Fibroblast of skin of right quadriceps (primary cell): ENCODE measurements at regions not wholly inside any gene's neighbourhood (a gene's known extent, or its start where the extent isn't known, plus 50 kb on each side); places are given as distances from the start of the nearest gene placed in this dataset.

Experiments used
- DNase-seq: peaks from one replicate; pipeline ENCODE4 v3.0.0-alpha.2; 2013

DNA sequence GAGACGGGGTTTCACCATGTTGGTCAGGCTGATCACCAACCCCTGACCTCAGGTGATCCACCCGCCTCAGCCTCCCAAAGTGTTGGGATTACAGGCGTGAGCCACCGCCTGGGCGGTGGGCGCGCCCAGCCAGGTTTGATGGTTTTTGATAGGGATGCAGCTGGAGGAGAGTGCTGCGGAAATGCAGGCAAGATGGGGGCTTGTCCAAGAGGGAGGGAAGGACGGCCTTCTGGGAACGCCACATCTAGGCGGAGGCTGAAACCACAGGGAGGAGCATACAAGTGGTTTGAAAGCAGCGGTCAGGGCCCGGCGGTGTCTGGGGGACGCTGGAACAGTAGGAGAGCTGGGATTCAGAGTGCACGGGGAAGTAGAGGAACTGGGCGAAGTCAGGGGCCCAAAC lies 134.6 kb downstream of the VRK1 start:
- DNase-seq = no peak

DNA sequence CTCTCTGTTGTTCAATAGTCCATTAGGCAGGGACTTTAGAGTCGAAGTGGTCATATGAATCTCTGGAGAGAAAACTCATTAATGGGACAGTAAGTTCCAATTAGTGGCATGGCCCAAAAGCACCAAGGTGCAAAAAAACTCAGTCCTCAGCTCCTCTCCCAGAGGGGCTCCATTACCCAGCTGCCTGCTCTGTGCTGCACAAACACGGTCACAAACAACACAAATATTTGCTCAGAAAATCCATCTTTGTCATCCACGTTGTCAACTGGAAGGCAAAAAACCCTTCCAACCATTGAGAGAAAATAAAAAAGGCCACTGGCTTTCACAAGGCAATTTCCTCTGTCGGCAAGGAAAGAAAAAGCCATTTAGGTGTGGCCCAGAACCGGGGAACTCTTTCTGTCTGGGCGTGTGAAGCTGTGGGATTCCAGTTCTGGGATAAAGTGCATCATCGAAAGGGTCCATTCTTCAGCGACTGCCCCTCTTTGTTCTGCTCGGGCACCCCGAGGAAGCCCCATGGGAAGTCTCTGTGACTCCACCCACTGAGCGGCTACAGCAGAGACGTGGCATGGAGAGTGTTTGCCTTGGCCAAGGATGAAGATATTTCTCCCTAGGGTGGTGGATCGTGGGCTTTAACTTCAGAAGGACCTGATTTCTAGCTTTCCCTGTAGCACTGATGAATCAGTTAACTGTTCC lies 137.6 kb downstream of the VRK1 start:
- DNase-seq = no peak

DNA sequence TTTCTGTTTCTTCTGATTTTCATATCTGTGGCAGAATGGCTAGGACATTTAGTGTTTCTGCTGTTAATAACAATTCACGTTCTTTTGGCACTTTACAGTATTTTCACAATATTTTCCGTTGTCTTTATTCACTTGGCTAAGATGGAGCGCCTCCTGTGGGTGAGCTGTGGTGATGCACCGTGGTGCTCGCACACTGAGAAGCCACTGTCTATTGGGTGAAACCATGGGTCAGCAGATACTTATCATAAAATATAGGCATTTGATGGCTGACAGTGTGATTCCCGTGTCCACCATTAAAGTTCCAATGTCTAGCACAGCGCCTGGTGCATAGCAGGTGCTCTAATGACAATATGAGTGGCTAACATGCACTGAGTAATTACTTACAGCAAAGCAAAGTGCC lies 141.8 kb downstream of the VRK1 start:
- no peak for DNase-seq

DNA sequence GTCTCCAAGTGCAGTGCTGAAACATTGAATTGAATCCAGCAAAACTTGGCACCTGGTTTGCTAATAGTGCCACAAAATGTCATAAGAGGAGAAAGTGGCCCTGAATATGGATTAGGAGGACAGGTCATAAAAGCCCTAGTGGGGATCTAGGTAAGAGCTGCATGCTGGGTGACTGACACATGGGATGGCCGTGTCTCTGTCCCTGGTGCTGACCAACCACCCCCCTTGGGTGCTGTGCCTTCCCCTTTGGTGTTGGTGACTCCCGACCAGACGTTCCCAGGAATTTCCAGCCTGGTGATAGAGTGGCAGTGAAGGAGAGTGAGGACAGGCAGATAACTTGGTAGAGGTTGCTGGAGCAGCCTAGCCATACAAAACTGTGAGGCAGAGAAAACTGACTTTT lies 142.8 kb downstream of the VRK1 start:
- DNase-seq = no peak

DNA sequence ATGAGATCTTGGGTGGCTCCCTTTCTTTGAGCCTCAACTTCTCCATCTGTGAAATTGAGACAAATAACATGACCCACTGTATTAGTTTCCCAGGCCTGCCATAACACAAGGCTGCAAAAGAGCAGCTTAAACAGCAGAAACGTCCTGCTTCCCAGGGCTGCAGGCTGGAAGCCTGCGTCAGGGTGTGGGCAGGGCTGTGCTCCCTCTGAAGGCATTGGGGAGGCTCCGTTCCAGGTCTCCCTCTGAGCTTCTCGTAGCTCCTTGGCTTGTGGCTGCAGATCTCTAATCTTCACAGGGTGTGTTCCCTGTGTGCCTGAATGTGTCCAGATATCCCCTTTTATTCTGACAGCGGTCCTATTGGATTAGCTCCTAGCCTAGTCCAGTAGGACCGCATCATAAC lies 147.1 kb downstream of the VRK1 start:
- DNase-seq = no peak

DNA sequence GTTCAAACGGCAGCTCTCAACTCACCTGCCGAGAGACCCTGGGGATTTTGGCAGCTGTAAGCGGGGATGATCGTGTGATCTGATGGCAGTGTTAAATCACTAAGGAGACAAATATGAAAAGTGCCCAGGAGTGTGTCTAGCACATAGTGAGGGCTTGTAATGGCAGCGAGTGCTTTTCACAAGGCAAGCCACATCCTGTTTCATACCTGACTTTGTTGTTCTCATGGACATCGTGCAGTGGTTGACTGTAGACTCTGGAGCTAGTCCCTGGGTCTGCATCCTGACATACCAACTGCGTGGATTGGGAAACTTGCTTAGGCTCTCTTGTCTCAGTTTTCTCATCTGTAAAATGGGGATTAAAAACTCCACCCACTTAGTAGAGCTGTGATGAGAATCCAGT lies 148.5 kb downstream of the VRK1 start:
- DNase-seq = no peak

DNA sequence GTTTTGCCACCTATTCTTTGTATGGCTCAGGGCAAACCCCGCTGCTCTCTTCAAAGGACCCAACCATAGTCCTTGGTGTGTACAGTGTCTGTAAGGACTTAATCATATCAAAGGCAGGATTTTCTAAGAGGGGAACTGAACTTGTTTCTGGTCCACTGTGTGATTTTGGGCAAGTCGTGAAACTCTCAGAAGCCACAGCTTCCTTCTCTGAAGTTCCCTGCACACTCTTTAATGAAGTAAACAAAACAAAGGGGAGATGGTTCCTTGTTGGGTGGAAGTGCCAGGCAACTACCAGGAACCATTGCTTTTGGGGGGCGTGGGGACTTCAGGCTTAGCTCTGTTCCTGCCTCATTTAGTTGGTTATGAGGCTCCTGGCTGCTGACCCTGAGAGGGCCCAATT lies 152.4 kb downstream of the VRK1 start:
- DNase-seq = no peak

DNA sequence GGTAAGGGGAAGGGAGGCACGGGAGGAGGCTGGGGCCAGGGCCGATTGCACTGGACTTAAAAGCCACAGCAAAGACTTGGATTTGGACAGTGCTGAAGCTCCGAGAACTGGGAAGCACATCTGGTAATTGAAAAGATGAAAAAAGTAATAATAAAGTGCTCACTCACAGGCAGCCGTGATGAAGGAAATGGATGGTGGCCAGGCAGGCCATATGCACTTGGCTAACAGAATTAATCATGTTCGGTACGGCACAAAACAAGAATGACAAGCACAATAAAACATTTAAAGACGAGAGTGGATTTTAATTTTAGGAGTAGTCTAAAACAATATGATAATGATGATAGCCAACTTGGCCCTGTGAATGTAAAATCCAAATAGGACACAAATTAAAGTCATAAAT lies 154.3 kb downstream of the VRK1 start:
- no peak for DNase-seq

DNA sequence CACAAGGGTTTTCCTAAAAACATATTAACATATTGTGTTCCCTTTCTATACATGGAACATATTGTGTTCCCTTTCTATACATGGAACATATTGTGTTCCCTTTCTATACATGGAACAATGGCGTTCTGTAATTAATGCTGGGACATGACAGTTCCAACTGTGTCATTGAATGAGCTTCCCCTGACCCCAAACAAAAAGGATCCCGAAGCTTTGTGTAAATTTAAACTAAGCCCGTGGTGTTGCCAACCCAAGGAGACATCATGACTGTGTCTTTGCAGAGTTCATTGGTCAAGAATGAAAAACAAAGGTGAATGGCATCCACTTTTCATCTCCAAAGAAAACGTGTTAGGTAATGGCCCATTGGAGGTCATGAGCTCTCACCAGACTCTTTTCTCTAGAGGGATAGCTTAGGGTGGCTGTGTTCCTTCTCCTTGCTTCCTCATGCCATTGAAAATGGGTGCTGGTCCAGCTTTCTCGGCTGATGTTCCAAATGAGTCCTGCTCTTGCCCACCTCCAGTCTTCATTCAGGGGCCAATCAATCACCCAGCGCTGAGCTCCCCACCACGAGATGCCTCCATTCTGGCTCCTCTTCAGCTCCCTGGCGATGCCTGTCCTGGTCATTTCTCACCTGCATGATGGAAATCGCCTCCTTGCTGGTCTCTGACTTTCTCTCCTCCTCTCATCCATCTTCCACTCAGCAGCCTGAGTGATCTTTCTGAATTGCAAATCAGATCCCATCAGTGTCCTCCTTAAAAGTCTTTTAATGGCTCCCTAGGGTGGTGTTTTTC lies 156.1 kb downstream of the VRK1 start:
- no peak for DNase-seq

DNA sequence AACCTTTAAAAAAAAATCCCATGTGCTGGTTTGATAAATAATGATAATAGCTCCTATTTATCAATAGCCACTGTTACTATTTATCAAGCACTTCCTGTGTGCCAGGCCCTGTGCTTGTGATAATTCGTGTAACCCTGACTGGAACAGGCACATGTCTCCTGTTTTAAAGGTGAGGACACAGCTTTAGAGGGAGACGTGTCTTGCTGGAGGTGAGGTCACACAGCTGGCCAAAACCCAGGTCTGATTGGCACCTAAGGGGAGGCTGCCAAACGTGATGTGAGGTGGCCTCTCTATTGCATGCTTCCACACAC lies 156.6 kb downstream of the VRK1 start:
- no peak for DNase-seq

DNA sequence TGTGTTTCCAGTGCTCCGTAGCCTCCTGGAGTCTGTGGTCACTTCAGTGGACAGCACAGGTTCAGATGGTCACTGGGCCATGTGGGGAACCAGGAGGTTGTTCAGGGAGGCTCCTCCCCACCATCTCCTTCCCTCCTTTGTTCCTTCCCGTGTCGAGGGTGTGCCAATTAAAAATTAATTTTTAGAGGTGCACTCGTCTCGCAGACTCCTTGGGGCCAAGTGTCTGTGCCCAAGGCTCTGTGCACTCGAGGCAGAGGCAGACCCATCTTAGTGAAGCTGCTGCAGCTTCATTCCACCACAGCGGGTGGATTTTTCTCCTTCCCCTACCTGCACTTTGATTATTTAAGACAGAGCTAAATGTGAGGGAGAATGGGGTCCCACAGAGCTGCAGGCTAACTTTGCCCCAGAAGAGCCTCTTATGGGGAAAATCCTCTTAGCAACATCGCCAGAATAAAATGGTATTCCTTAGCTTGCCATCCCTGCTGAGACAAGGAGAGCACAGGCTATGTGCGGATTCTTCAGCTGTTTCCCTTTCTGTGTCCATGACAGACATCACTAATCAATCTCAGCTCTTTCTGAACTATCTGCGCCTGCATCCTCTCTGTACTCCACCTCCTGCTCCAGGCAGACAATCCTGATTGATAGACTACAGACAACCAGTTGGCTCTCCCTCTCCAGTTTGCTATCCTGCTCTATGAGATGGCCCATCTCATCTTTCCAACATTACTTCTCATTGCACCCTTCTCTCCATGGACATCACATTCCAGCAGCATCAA lies 159.5 kb downstream of the VRK1 start:
- no peak for DNase-seq

DNA sequence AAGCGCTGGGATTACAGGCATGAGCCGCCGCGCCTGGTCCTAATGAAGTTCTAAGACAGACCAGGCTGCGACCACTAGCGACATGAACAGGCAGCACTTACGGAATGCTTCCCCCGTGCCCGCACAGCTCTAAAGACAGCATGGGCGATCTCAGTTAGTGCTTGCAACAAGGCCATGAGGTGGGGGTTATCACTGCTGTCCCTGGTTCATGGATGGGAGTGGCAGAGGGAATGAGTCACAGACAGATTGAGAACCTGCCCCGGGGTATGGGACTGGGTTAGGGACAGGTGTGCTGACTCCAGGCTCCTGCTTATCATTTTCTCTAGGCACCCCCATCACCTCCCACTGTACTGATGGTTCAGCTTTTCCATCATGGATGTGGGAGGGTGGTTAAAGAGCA lies 160.9 kb downstream of the VRK1 start:
- no peak for DNase-seq

DNA sequence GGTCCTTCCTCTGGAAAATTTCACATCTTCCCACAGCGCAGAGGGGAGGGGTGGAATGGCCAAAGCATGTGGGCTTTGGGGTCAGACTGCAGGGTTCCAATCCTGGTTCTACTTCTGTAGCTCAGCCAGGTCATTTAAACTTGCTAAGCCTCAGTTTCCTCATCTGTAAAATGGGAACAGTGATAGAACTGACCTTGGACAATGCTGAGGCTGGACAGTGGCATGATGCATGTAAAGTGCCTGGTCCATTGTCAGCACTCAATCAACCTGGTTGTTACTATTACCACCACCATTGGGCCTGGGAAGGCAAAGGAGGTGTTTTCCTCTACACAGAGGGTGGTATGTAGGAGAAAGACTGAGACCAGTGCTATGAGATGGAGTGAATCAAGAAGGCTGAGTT lies 162.8 kb downstream of the VRK1 start:
- no peak for DNase-seq

DNA sequence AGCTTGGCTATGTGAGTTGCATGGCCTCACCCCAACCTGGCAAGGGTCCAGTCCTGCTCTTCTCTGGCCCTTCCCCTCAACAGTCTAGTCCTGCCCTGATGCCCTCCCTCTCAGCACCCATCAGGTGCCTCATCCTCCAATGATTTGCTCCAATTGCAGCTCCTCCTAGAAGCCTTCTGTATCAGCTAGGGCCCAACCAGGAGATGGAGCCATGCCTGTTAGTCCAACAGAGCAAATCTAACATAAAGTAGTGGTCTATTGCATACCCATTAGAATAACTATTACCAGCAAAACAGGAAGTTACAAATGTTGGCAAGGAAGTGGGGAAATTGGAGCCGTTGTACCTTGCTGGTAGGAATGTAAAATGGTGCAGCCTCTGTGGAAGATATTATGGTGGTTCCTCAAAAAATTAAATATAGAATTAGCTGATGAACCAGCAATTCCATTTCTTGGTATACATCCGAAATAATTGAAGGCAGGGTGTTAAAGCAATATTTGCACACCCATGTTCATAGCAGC lies 163.5 kb downstream of the VRK1 start:
- no peak for DNase-seq

DNA sequence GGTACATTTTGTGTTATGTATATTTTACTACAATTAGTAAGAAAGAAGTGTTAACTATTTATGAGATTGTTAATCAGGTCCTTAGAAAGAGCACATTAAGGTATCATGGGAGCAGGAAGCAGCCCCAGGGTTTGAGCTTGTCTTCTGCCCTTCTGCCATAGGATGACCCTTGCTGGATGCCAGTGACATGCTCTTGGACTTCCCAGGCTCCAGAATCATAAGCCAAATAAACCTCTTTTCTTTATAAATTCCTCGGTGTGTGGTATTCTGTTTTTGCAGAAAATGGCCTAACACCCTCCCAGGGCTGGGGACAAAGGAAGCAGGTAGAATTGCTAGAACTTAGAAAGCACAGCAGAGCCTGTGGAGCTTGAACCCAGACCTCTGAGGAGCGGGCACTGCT lies 164.7 kb downstream of the VRK1 start:
- DNase-seq = no peak

DNA sequence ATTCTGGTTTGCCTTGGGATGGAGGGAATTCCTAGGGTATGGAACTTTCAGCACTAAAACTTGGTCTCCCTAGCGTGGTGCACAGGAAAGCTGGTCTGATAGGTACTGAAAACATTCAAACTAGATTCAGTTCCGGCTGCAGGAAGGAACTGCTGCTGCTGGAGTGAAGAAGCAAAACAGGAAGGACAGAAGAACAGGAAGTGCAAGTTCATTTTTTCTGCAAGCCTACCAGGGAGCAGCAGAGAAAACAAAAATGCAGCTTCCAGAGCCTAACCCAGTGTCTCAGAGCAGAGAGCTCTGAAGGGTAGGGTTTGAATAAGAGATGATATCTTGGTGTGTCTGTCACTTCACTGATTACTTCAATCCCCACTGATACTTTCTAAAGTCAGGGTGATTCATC lies 165.2 kb downstream of the VRK1 start:
- no peak for DNase-seq

DNA sequence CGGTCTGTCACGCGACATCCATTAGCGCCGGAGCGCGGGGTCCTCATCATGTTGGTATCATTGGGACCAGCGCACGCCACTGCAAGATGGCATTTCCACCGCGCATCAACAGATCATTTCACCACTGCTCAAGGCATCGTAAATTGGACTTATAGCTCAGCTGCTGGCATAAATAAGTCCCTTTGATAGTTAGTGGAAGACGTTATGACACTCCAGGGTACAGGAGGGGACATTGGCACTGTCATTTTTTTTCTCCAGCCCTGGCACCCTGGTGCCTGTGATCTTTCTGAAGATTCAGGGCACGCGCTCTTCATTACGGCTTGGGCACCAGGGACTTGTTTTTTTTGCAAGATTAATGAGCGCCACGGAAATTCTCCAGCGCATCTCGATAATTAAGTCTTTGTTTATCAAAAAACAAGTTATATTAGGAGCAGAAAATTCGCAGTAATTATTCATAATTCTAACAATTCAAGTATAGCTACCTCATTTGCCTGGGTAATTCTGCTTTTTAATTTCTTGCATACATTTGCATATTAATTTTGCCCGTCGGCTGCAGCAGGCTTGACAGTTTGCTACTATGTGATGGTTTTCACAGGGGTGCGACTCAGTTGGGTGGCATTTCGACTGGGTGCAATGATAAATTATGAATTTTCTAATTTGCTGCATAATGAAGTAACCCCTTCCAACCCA lies 167.7 kb downstream of the VRK1 start:
- no peak for DNase-seq

DNA sequence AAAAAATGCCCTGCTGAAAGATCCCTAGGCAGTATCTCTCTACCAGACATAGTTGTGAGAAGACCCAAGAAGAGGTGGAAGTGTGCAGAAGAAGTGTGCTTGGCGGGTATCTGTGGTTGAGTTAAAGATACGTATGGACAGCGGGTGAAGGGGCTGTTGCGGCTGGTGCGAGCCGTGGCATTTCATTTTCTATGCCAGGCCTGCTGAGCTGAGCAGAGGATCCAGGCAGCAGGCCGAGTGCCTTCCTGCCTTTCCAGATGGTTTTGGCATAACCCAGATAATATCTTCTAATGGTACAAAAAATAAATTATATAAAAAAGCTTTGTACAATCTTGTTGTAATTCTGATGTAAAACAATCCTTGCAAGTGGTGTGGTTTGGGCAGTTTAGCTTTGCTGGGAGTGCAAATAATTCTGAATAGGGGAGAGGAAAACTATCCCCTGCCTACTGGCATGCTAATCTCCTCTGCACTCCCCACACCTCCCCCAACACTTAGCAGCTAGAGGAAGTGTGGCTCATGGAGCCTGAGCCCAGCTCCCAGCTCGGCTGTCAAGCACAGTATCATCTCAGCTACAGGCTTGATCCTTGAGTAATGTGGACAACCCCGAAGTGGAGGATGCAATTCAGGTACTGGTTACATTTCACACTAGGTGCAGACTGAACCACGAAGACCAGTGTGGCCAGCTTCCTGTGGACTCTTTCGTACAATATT lies 168.9 kb downstream of the VRK1 start:
- no peak for DNase-seq

DNA sequence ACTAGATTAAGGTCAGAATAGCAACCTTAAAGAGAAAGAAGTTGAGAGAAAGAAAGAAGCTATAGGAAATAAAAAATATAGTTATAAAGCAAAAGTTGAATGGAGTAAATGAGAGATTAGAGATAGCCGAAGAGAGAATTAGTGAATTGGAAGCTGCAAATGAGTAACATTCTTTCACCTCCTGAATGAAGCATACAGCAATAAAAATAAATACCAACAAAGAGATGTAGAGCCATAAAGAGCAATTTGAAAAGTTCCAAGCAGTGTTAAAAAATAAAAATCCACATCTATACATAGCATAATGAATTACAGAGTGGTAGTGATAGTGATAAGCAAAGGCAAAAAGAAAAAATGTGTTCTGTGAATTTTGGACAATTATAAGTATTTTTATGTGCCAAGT lies 177.9 kb downstream of the VRK1 start:
- no peak for DNase-seq

DNA sequence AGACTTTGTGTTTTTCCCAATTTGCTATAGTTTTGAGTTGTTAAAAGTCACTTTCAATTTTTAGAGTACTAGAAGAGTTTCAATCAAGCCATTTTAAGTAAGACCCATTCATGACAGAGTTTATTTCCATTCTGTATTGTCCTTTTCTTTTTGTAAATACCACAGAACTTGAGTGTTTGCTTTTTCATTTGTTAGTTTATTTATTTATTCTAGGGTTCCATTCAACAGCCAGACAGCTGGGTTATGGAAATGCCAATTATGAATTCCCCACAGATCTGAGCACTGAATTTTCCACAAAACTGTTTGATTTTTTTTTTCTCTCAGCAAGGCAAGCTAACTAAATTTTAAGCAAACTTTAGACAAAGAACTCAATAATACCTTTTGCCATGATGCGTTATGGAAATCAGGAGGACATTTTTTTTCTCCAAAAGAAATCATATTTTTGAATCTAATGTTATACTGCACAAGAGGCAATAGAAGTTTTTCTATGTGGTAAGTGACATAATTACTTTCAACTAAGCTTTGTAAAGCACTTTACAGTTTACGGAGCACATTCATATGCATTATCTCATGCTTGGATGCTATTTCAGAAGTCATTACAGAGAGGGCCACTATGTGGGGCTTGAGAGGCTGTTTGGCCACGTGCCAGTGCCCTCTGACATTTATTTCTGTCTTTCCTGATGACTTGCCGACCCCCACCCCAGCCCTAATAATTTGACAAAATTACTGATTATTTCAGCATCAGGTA lies 181.5 kb downstream of the VRK1 start:
- DNase-seq = no peak

DNA sequence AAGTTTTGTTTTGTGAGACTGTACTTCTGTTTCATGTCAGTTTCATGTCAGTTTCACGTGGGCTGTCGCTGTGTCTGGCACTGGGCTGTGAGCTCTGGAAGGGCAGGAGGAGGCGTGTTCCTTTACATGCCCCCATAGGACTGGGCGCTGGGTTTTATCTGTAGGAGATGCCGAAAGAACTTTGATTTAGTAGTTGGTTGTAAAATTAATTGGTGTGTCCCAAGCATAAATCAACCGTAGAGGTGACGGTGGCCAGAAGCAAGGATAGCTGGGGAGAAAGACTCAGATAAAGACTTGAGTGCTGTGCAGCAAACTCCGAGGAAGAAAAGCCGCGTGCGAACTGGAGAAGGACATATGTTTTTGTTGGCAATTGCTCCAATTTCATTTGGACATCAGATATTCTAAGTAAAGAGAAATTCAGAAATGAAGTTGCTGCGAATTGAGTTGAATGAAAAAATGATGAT lies 182.5 kb downstream of the VRK1 start:
- DNase-seq = no peak

DNA sequence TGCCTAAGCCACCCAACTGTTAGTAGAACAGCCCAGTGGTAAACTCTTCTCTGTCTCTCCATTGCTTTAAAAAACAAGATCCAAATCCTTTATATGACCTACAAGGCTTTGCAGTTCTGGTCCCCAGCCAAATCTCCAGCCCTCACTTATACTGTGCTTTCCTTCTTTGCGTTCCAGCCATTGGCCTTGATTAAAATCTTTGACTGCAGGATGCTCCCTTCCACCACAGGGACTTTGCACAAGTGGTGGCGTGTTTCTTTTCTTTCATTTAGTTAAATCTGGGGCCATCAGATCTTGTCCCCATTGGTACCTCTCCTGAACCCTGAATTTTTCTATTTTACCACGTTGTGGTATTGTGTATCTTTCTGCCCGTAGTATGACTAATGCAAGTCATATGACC lies 183.7 kb downstream of the VRK1 start:
- no peak for DNase-seq
